GM10248 (cell line): ENCODE measurements at regions not wholly inside any gene's neighbourhood (a gene's known extent, or its start where the extent isn't known, plus 50 kb on each side); places are given as distances from the start of the nearest gene placed in this dataset.

Experiments
- CTCF ChIA-PET: fragments of 300-600 bp; sonication (Branson Sonifier 250); formaldehyde crosslinking; extraction: SDS; loops from one replicate; lab custom pipeline; 2021; ENCODE audit warnings: antibody characterized with exemption; lab: Yijun Ruan, JAX
- POLR2A ChIA-PET: fragments of 350-650 bp; sonication (Branson Sonifier 250); formaldehyde crosslinking; extraction: SDS; loops from one replicate; lab custom pipeline; 2020; ENCODE audit warnings: antibody characterized with exemption; lab: Yijun Ruan, JAX
- DNase-seq: peaks from one replicate; pipeline ENCODE4 v3.0.0; 2012; ENCODE audit errors: extremely low spot score
- TF ChIP-seq, protein P1 (sequence below): IDR thresholded peaks from 2 replicates; pipeline ENCODE4 v1.5.1; 2012; ENCODE audit warnings: mild to moderate bottlenecking, low read depth; ENCODE audit errors: extremely low read depth, missing control alignments, control extremely low read depth

GRCh38 chr1:187665483-187665882, 836.7 kb downstream of the PLA2G4A start:
- no peak for DNase-seq
- ChIA-PET CTCF (interaction anchor here (1.0 kb wide), 1 partner anchor 9 kb away, joined by 3 read pairs; no protein-coding TSS in a partner anchor), POLR2A (no interaction called here)
- TF ChIP-seq, protein P1, sequence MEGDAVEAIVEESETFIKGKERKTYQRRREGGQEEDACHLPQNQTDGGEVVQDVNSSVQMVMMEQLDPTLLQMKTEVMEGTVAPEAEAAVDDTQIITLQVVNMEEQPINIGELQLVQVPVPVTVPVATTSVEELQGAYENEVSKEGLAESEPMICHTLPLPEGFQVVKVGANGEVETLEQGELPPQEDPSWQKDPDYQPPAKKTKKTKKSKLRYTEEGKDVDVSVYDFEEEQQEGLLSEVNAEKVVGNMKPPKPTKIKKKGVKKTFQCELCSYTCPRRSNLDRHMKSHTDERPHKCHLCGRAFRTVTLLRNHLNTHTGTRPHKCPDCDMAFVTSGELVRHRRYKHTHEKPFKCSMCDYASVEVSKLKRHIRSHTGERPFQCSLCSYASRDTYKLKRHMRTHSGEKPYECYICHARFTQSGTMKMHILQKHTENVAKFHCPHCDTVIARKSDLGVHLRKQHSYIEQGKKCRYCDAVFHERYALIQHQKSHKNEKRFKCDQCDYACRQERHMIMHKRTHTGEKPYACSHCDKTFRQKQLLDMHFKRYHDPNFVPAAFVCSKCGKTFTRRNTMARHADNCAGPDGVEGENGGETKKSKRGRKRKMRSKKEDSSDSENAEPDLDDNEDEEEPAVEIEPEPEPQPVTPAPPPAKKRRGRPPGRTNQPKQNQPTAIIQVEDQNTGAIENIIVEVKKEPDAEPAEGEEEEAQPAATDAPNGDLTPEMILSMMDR: no peak

- no peak for DNase-seq
- CTCF ChIA-PET: interaction anchor here (1.7 kb wide), 1 partner anchor 14 kb away, joined by 3 read pairs; no protein-coding TSS in a partner anchor
- TF ChIP-seq, protein P1: no peak
- POLR2A ChIA-PET: no interaction called here
These were observed 852.1 kb downstream of the PLA2G4A start for GRCh38 chr1:187680823-187681222.

DNA sequence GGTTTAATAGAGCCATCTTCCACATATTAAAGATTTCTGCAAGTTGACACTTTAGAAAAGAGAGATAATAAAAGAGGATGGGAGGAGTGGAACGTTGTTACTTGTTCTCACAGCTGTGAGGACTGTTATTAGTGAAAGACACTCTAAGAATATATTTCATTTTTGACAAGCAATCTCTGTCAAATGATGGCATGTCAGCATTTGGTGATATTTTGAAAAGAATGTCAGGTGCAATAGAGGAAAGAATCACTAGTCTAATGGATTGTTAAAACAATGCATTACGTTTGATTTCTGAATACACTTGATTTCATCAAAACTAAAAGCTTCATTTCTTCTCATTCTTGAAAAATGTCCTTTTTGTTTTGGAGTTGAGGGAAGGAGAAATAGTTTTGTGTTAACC, 853.4 kb downstream of the PLA2G4A start:
- CTCF ChIA-PET: interaction anchor here (1.5 to 1.7 kb wide), 2 partner anchors 13 to 36 kb away, joined by 3 read pairs; no protein-coding TSS in a partner anchor
- no peak for DNase-seq
- TF ChIP-seq, protein P1: no peak
- POLR2A ChIA-PET: no interaction called here

GRCh38 chr1:187685333-187685732, 856.6 kb downstream of the PLA2G4A start:
- ChIA-PET CTCF (interaction anchor here (1.4 to 1.5 kb wide), 2 partner anchors 9 to 11 kb away, joined by 4 read pairs; no protein-coding TSS in a partner anchor), POLR2A (no interaction called here)
- no peak for DNase-seq
- TF ChIP-seq, protein P1: no peak

GRCh38 chr1:187689129-187689528, 860.4 kb downstream of the PLA2G4A start:
- DNase-seq: no peak
- ChIA-PET CTCF (no interaction called here), POLR2A (no interaction called here)
- TF ChIP-seq, protein P1: no peak

- POLR2A ChIA-PET: no interaction called here
- CTCF ChIA-PET: no interaction called here
- TF ChIP-seq, protein P1: no peak
- DNase-seq: no peak
These were observed 862.7 kb downstream of the PLA2G4A start for GRCh38 chr1:187691439-187691838.
